ENCODE measurements at regions not wholly inside any gene's neighbourhood (a gene's known extent, or its start where the extent isn't known, plus 50 kb on each side); places are given as distances from the start of the nearest gene placed in this dataset.

DNA sequence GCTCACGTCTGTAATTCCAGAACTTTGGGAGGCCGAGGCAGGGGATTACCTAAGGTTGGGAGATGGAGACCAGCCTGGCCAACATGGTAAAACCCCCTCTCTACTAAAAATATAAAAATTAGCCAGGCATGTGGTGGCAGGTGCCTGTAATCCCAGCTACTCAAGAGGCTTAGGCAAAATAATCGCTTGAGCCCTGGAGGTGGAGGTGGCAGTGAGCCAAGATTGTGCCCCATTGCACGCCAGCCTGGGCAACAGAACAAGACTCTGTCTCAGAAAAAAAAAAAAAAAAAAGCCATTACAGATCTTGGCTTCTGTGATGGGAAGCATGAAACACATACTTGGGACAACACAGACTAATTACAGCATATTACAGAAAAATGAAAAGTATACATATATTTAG lies 1404.5 kb upstream of the SPRY2 start:
- H3K23ac ChIP-seq (ENCODE audit: low read depth, low read length) = no peak overlapping the region
- H3K27ac ChIP-seq (ENCODE audit: insufficient read depth, low read length) = no peak overlapping the region
- POLR2A ChIA-PET (ENCODE audit: unreplicated experiment) = no interaction called here
- intact Hi-C loops (cut with micrococcal nuclease) (no loop called here), dilution Hi-C loops (cut with HindIII; ENCODE audit: low sequenced_read_pairs, unreplicated experiment) (no loop called here), in situ Hi-C loops (cut with MboI; ENCODE audit: low sequenced_read_pairs) (no loop called here)
- no peaks in the 10 kb centered on the region for H3K9me1 ChIP-seq (ENCODE audit: insufficient read depth, low read length)
- no peak overlapping the region for H2AFZ ChIP-seq (replicated peaks; ENCODE audit: low read length, poor library complexity)
- WGBS, 2 experiments (ENCODE audit: extremely low coverage in 2 of 2, insufficient read length in 1 of 2) = no CpG with 5 or more reads among the region's 4 CpGs
- H2BK15ac ChIP-seq (ENCODE audit: low read depth, low read length) = no peak overlapping the region
- peaks cover 4% of the 10 kb centered on the region; the same call in 1 of the 2 replicates for H3K9me3 ChIP-seq (ENCODE audit: control insufficient read depth, insufficient read depth, low read length)
- no peak overlapping the region for H4K5ac ChIP-seq (ENCODE audit: low read depth, low read length)
- H4K8ac ChIP-seq (ENCODE audit: low read depth in 2 of 2, low read length in 2 of 2) = no peak overlapping the region
- no peaks in the 10 kb centered on the region for H4K20me1 ChIP-seq (ENCODE audit: insufficient read depth, low read length)
- no peak overlapping the region for H3K9ac ChIP-seq (ENCODE audit: low read depth, low read length)
- H3K4me3 ChIP-seq (ENCODE audit: insufficient read depth, low read depth, low read length) = no peak overlapping the region
- no peak overlapping the region for H2BK20ac ChIP-seq (ENCODE audit: low read depth, low read length)
- no peak for TF ChIP-seq MAZ (IDR thresholded peaks at IDR 0.05; ENCODE audit: borderline replicate concordance, low read depth, low read length)
- TF ChIP-seq POLR2A (IDR thresholded peaks at IDR 0.05; ENCODE audit: low read depth, low read length) = no peak
- no peak for TF ChIP-seq MAFK (IDR thresholded peaks at IDR 0.05; ENCODE audit: low read depth, low read length)
- TF ChIP-seq RFX5 (IDR thresholded peaks at IDR 0.05; ENCODE audit: low read depth, low read length) = no peak
- TF ChIP-seq RAD21 (IDR thresholded peaks at IDR 0.05; ENCODE audit: low read length) = no peak
- no peak for TF ChIP-seq RCOR1 (IDR thresholded peaks at IDR 0.05; ENCODE audit: insufficient replicate concordance, low read length)
- no peak for TF ChIP-seq CHD1 (IDR thresholded peaks at IDR 0.05; ENCODE audit: low read depth, low read length)
- no peak for TF ChIP-seq MXI1 (IDR thresholded peaks at IDR 0.05; ENCODE audit: borderline replicate concordance, low read depth, low read length)
- no peak for TF ChIP-seq BHLHE40 (IDR thresholded peaks at IDR 0.05; ENCODE audit: low read depth, low read length)
- TF ChIP-seq FOS (IDR thresholded peaks at IDR 0.05; ENCODE audit: low read depth, low read length) = no peak
- TF ChIP-seq USF2 (IDR thresholded peaks at IDR 0.05; ENCODE audit: low read depth, low read length) = no peak
- TF ChIP-seq NFE2L2 (IDR thresholded peaks at IDR 0.05; ENCODE audit: low read depth, low read length) = no peak
- no peak for TF ChIP-seq SMC3 (IDR thresholded peaks at IDR 0.05; ENCODE audit: low read depth, low read length)
- TF ChIP-seq, protein P1, sequence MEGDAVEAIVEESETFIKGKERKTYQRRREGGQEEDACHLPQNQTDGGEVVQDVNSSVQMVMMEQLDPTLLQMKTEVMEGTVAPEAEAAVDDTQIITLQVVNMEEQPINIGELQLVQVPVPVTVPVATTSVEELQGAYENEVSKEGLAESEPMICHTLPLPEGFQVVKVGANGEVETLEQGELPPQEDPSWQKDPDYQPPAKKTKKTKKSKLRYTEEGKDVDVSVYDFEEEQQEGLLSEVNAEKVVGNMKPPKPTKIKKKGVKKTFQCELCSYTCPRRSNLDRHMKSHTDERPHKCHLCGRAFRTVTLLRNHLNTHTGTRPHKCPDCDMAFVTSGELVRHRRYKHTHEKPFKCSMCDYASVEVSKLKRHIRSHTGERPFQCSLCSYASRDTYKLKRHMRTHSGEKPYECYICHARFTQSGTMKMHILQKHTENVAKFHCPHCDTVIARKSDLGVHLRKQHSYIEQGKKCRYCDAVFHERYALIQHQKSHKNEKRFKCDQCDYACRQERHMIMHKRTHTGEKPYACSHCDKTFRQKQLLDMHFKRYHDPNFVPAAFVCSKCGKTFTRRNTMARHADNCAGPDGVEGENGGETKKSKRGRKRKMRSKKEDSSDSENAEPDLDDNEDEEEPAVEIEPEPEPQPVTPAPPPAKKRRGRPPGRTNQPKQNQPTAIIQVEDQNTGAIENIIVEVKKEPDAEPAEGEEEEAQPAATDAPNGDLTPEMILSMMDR (conservative IDR thresholded peaks at IDR 0.05; ENCODE audit: low read depth, low read length) = no peak
- TF ChIP-seq, protein P2, sequence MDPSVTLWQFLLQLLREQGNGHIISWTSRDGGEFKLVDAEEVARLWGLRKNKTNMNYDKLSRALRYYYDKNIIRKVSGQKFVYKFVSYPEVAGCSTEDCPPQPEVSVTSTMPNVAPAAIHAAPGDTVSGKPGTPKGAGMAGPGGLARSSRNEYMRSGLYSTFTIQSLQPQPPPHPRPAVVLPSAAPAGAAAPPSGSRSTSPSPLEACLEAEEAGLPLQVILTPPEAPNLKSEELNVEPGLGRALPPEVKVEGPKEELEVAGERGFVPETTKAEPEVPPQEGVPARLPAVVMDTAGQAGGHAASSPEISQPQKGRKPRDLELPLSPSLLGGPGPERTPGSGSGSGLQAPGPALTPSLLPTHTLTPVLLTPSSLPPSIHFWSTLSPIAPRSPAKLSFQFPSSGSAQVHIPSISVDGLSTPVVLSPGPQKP (IDR thresholded peaks at IDR 0.05; ENCODE audit: borderline replicate concordance, low read depth, low read length) = no peak
- TF ChIP-seq CEBPB (IDR thresholded peaks at IDR 0.05; ENCODE audit: low read depth, low read length) = no peak
- H2AK5ac ChIP-seq (ENCODE audit: low read depth, low read length) = no peak overlapping the region
- no TSS peak for BruUV-seq (replicated peaks)
- H3K79me1 ChIP-seq (ENCODE audit: low read depth in 1 of 2, low read length in 2 of 2) = no peaks in the 10 kb centered on the region
- no peaks in the 10 kb centered on the region for H3K4me1 ChIP-seq (ENCODE audit: control insufficient read depth, insufficient read depth, low read length)
- no peak overlapping the region for H2BK5ac ChIP-seq (ENCODE audit: low read depth, low read length, poor library complexity, severe bottlenecking)
- no peak overlapping the region for H2BK120ac ChIP-seq (ENCODE audit: low read depth, low read length)
- CTCF ChIA-PET = no interaction called here
- H3K18ac ChIP-seq (ENCODE audit: low read depth, low read length) = no peak overlapping the region
- H4K91ac ChIP-seq (ENCODE audit: insufficient read depth, low read depth, low read length) = no peak overlapping the region
- no peak overlapping the region for H3K56ac ChIP-seq (ENCODE audit: extremely low read depth, insufficient read depth, low read length)
- H3K27me3 ChIP-seq (ENCODE audit: control insufficient read depth, insufficient read depth, low read length) = no peaks in the 10 kb centered on the region
- H3K36me3 ChIP-seq (ENCODE audit: control insufficient read depth, insufficient read depth, low read length) = no peaks in the 10 kb centered on the region
- no peak overlapping the region for H3K4ac ChIP-seq (ENCODE audit: low read depth, low read length)
- no peak overlapping the region for H3K14ac ChIP-seq (replicated peaks; ENCODE audit: low read depth, low read length)
- H2AK9ac ChIP-seq (replicated peaks; ENCODE audit: low read depth, low read length, poor library complexity) = no peak overlapping the region
- no peak overlapping the region for H3K4me2 ChIP-seq (ENCODE audit: low read depth, low read length)
- DNase-seq = no peak
- ATAC-seq (ENCODE audit: low read depth) = no peak

All from IMR-90 (cell line).